ACC112 (cell line): ENCODE measurements at regions not wholly inside any gene's neighbourhood (a gene's known extent, or its start where the extent isn't known, plus 50 kb on each side); places are given as distances from the start of the nearest gene placed in this dataset.
A peak's percentile ranks its signal among the peaks of the same experiment; 100 is the strongest.

Source experiments
- H2AFZ ChIP-seq: fragments of 200-600 bp; sonication (generic); one replicate; pipeline ENCODE4 v1.6.0; 2017; ENCODE audit warnings: antibody characterized with exemption, low read length; ENCODE audit not compliant: unreplicated experiment
- H3K27ac ChIP-seq: fragments of 200-600 bp; sonication (generic); 2 replicates; pipeline ENCODE4 v1.5.1; 2014; ENCODE audit warnings: low read depth, mild to moderate bottlenecking, antibody characterized with exemption, low read length, moderate library complexity
- H3K27me3 ChIP-seq: fragments of 200-600 bp; sonication (generic); 2 replicates; pipeline ENCODE4 v1.6.1; 2014; ENCODE audit warnings: mild to moderate bottlenecking, antibody characterized with exemption, low read length, moderate library complexity, mixed read lengths; ENCODE audit not compliant: insufficient read depth
- H3K36me3 ChIP-seq: fragments of 200-600 bp; sonication (generic); 2 replicates; pipeline ENCODE4 v1.6.1; 2016; ENCODE audit warnings: mild to moderate bottlenecking, antibody characterized with exemption, low read length, moderate library complexity, mixed read lengths; ENCODE audit not compliant: insufficient read depth
- H3K4me1 ChIP-seq: fragments of 200-600 bp; sonication (generic); one replicate; pipeline ENCODE4 v1.6.1; 2016; ENCODE audit warnings: low read length, mixed read lengths; ENCODE audit not compliant: insufficient read depth, unreplicated experiment, control insufficient read depth
- H3K4me3 ChIP-seq: fragments of 200-600 bp; sonication (generic); 2 replicates; pipeline ENCODE4 v1.5.1; 2014; ENCODE audit warnings: mild to moderate bottlenecking, low read depth, low read length
- H3K79me2 ChIP-seq: fragments of 200-600 bp; sonication (generic); one replicate; pipeline ENCODE4 v1.6.0; 2016; ENCODE audit warnings: low read length; ENCODE audit not compliant: control insufficient read depth, unreplicated experiment, insufficient read depth

- Histone ChIP-seq H3K79me2 (no peaks in the 10 kb centered on the region), H3K27me3 (no peaks in the 10 kb centered on the region), H3K27ac (no peak overlapping the region), H3K4me1 (peaks cover 4% of the 10 kb centered on the region), H3K36me3 (no peaks in the 10 kb centered on the region), H3K4me3 (no peak overlapping the region), H2AFZ (no peak overlapping the region)
Observed at GRCh38 chr7:94100723-94101345, 96.7 kb upstream of the BET1 start.

- Histone ChIP-seq H3K4me3 (no peak overlapping the region), H2AFZ (no peak overlapping the region), H3K79me2 (no peaks in the 10 kb centered on the region), H3K27ac (no peak overlapping the region), H3K36me3 (no peaks in the 10 kb centered on the region), H3K27me3 (no peaks in the 10 kb centered on the region), H3K4me1 (no peaks in the 10 kb centered on the region)
Observed at GRCh38 chr7:94104301-94104700, 100.1 kb upstream of the BET1 start.

GRCh38 chr7:94109556-94109955 is 105.4 kb upstream of the BET1 start:
- H3K27ac ChIP-seq = no peak overlapping the region
- no peak overlapping the region for H3K4me3 ChIP-seq
- no peaks in the 10 kb centered on the region for H3K4me1 ChIP-seq
- no peaks in the 10 kb centered on the region for H3K27me3 ChIP-seq
- H2AFZ ChIP-seq = no peak overlapping the region
- no peaks in the 10 kb centered on the region for H3K36me3 ChIP-seq
- no peaks in the 10 kb centered on the region for H3K79me2 ChIP-seq

- Histone ChIP-seq H3K4me1 (no peaks in the 10 kb centered on the region), H3K36me3 (no peaks in the 10 kb centered on the region), H2AFZ (no peak overlapping the region), H3K79me2 (no peaks in the 10 kb centered on the region), H3K27me3 (no peaks in the 10 kb centered on the region), H3K4me3 (no peak overlapping the region), H3K27ac (no peak overlapping the region)
Observed at GRCh38 chr7:94111009-94111408, 106.9 kb upstream of the BET1 start.

DNA sequence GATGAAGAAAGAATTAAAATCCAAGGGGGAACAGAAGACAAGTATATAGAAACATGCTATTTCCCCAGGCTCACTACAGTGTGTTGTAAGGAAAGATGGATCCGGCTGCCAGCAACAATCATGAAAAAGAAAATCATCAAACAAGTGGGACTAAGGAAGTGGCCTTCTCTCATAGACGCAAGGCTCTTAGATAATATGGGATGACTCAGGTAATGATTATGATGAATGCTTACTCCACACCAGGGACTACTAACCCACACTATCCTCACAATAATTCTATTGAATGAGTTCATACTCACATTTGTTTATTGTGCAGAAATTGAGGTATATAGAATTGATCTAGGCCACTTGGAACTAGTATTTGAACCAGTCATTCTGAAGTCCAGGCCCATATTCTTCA is 111.2 kb upstream of the BET1 start:
- no peak overlapping the region for H3K4me3 ChIP-seq
- H3K27ac ChIP-seq = no peak overlapping the region
- H3K4me1 ChIP-seq = no peaks in the 10 kb centered on the region
- no peaks in the 10 kb centered on the region for H3K36me3 ChIP-seq
- H2AFZ ChIP-seq = no peak overlapping the region
- H3K27me3 ChIP-seq = no peaks in the 10 kb centered on the region
- H3K79me2 ChIP-seq = no peaks in the 10 kb centered on the region

DNA sequence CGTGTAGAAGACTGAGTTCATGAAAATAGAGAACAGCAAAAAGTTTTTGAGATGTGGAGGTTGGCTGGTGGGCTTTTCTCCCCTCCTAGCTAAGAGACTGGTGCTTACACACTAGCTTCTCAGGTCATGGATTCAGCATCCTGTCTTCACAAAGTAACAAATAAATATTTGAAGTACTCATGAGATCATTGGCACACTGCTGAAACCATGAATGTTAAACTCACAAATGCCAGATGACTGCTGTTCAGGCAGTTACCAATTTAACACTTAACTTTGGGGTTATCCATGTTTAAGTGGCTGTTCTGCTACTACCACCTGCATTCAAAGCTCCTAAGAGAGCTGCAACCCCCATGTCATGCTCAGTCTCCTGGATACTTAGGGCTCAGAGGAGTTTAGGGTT is 119.0 kb upstream of the BET1 start:
- Histone ChIP-seq H3K4me3 (no peak overlapping the region), H2AFZ (no peak overlapping the region), H3K27ac (no peak overlapping the region), H3K27me3 (no peaks in the 10 kb centered on the region), H3K79me2 (no peaks in the 10 kb centered on the region), H3K36me3 (no peaks in the 10 kb centered on the region), H3K4me1 (peaks cover under 1% of the 10 kb centered on the region)

GRCh38 chr7:94127026-94127425 is 122.9 kb upstream of the BET1 start:
- H3K36me3 ChIP-seq = no peaks in the 10 kb centered on the region
- H3K4me3 ChIP-seq = no peak overlapping the region
- no peaks in the 10 kb centered on the region for H3K27me3 ChIP-seq
- H2AFZ ChIP-seq = no peak overlapping the region
- peaks cover 26% of the 10 kb centered on the region for H3K4me1 ChIP-seq
- H3K79me2 ChIP-seq = no peaks in the 10 kb centered on the region
- no peak overlapping the region for H3K27ac ChIP-seq

DNA sequence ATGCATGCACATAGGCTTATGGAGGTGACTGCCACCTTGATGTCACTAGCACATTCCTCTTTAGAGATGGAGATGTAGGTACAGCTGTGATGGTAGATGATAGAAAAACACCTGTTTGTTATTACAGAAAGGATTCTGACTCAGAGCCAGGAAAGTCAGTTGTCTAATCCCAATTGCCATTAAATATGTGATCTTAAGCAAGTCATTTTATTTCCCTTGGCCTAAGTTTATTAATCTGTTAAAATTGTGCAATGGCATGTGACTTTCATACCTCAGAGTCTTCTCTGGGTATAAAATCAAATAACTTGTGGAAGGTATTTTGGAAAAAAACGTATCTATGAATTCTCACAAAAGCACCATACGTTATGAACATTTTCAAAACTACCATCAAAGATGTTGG is 123.9 kb upstream of the BET1 start:
- Histone ChIP-seq H3K79me2 (no peaks in the 10 kb centered on the region), H3K27me3 (no peaks in the 10 kb centered on the region), H3K27ac (no peak overlapping the region), H3K36me3 (no peaks in the 10 kb centered on the region), H3K4me3 (no peak overlapping the region), H3K4me1 (peaks cover 26% of the 10 kb centered on the region), H2AFZ (no peak overlapping the region)

GRCh38 chr7:94129443-94130140 is 125.4 kb upstream of the BET1 start:
- Histone ChIP-seq H3K79me2 (no peaks in the 10 kb centered on the region), H3K4me1 (peaks cover 26% of the 10 kb centered on the region), H3K27ac (peak overlapping the region; percentile 69), H3K27me3 (no peaks in the 10 kb centered on the region), H2AFZ (peak overlapping the region; percentile 30), H3K4me3 (peak overlapping the region; percentile 51; the same call in 1 of the 2 replicates), H3K36me3 (no peaks in the 10 kb centered on the region)

GRCh38 chr7:94130716-94131115 is 126.6 kb upstream of the BET1 start:
- peaks cover 35% of the 10 kb centered on the region for H3K4me1 ChIP-seq
- H3K36me3 ChIP-seq = no peaks in the 10 kb centered on the region
- H2AFZ ChIP-seq = no peak overlapping the region
- H3K27me3 ChIP-seq = no peaks in the 10 kb centered on the region
- no peak overlapping the region for H3K4me3 ChIP-seq
- H3K27ac ChIP-seq = peak overlapping the region; percentile 51; the same call in 1 of the 2 replicates
- no peaks in the 10 kb centered on the region for H3K79me2 ChIP-seq

DNA sequence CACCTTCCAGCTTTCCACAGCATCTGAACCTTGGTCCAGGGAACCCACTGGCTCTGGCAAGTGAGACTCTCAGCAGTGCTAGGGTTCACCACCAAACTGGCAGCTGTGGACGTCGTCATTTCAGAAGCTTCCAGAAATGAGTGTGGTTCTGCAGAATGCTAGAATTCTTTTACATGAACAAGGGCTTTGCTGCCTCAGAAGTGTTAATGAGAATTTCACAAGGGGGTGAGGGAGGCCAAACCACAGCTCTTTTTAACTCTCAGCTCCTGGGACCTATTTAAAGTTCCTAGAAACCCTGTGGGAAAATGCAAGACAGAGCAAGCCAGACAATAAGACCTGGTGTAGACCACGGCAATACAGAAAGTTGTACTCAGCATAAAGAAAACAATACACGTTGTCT is 129.3 kb upstream of the BET1 start:
- H3K36me3 ChIP-seq = no peaks in the 10 kb centered on the region
- H3K79me2 ChIP-seq = no peaks in the 10 kb centered on the region
- no peaks in the 10 kb centered on the region for H3K27me3 ChIP-seq
- no peak overlapping the region for H3K27ac ChIP-seq
- H2AFZ ChIP-seq = no peak overlapping the region
- H3K4me3 ChIP-seq = no peak overlapping the region
- peaks cover 31% of the 10 kb centered on the region for H3K4me1 ChIP-seq
